ENCODE measurements at regions not wholly inside any gene's neighbourhood (a gene's known extent, or its start where the extent isn't known, plus 50 kb on each side); places are given as distances from the start of the nearest gene placed in this dataset.

- H3K4me3 ChIP-seq (ENCODE audit: low read depth, low read length), result no peak overlapping the region
- TF ChIP-seq CTCF (IDR thresholded peaks at IDR 0.05; ENCODE audit: low read depth, low read length, missing control alignments), result no peak
- in situ Hi-C loops (cut with HindIII; ENCODE audit: low sequenced_read_pairs), result no loop called here
- no peak for DNase-seq (ENCODE audit: low read depth)
Measured at GRCh38 chr9:117526674-117527073, 111.8 kb upstream of the ASTN2 start.

GRCh38 chr9:117523531-117524153, 108.8 kb upstream of the ASTN2 start:
- TF ChIP-seq CTCF (IDR thresholded peaks at IDR 0.05; ENCODE audit: low read depth, low read length, missing control alignments), result no peak
- DNase-seq (ENCODE audit: low read depth), result no peak
- no peak overlapping the region for H3K4me3 ChIP-seq (ENCODE audit: low read depth, low read length)
- in situ Hi-C loops (cut with HindIII; ENCODE audit: low sequenced_read_pairs), result no loop called here

- in situ Hi-C loops (cut with HindIII; ENCODE audit: low sequenced_read_pairs), result no loop called here
- DNase-seq (ENCODE audit: low read depth), result no peak
- TF ChIP-seq CTCF (IDR thresholded peaks at IDR 0.05; ENCODE audit: low read depth, low read length, missing control alignments), result no peak
- H3K4me3 ChIP-seq (ENCODE audit: low read depth, low read length), result no peak overlapping the region
Measured at GRCh38 chr9:117521293-117521692, 106.4 kb upstream of the ASTN2 start.

GRCh38 chr9:117516676-117517632, 102.1 kb upstream of the ASTN2 start:
- DNase-seq (ENCODE audit: low read depth), result no peak
- no peak for TF ChIP-seq CTCF (IDR thresholded peaks at IDR 0.05; ENCODE audit: low read depth, low read length, missing control alignments)
- in situ Hi-C loops (cut with HindIII; ENCODE audit: low sequenced_read_pairs), result no loop called here
- no peak overlapping the region for H3K4me3 ChIP-seq (ENCODE audit: low read depth, low read length)

GRCh38 chr9:117511852-117512481, 97.1 kb upstream of the ASTN2 start:
- no peak overlapping the region for H3K4me3 ChIP-seq (ENCODE audit: low read depth, low read length)
- no peak for TF ChIP-seq CTCF (IDR thresholded peaks at IDR 0.05; ENCODE audit: low read depth, low read length, missing control alignments)
- in situ Hi-C loops (cut with HindIII; ENCODE audit: low sequenced_read_pairs), result no loop called here
- no peak for DNase-seq (ENCODE audit: low read depth)

GRCh38 chr9:117496307-117496706, 81.5 kb upstream of the ASTN2 start:
- in situ Hi-C loops (cut with HindIII; ENCODE audit: low sequenced_read_pairs), result no loop called here
- TF ChIP-seq CTCF (IDR thresholded peaks at IDR 0.05; ENCODE audit: low read depth, low read length, missing control alignments), result no peak
- DNase-seq (ENCODE audit: low read depth), result no peak
- no peak overlapping the region for H3K4me3 ChIP-seq (ENCODE audit: low read depth, low read length)

Measured in astrocyte of the cerebellum (primary cell).